HG02798 (cell line): ENCODE measurements at regions not wholly inside any gene's neighbourhood (a gene's known extent, or its start where the extent isn't known, plus 50 kb on each side); places are given as distances from the start of the nearest gene placed in this dataset.

Experiments
- ATAC-seq: cut with Tn5 transposase; IDR thresholded peaks from one replicate; pipeline ENCODE4 v1.9.1; 2021; ENCODE audit warnings: mild to moderate bottlenecking; ENCODE audit not compliant: unreplicated experiment, poor library complexity

GRCh38 chr5:6831678-6832671 is 118.7 kb downstream of the TENT4A start:
- no peak for ATAC-seq

- ATAC-seq: no peak
These were observed 119.8 kb downstream of the TENT4A start for GRCh38 chr5:6832994-6833393.

- ATAC-seq: no peak
These were observed 120.2 kb downstream of the TENT4A start for GRCh38 chr5:6833406-6833805.

- ATAC-seq: no peak
These were observed 123.9 kb downstream of the TENT4A start for GRCh38 chr5:6837095-6837494.

- no peak for ATAC-seq
These were observed 124.4 kb downstream of the TENT4A start for GRCh38 chr5:6837519-6838110.

- no peak for ATAC-seq
These were observed 125.5 kb downstream of the TENT4A start for GRCh38 chr5:6838736-6839135.

- ATAC-seq: no peak
These were observed 127.0 kb downstream of the TENT4A start for GRCh38 chr5:6840136-6840793.

GRCh38 chr5:6843335-6843734 is 130.1 kb downstream of the TENT4A start:
- no peak for ATAC-seq

GRCh38 chr5:6843821-6844220 is 130.6 kb downstream of the TENT4A start:
- no peak for ATAC-seq

GRCh38 chr5:6845856-6846255 is 132.6 kb downstream of the TENT4A start:
- no peak for ATAC-seq

- ATAC-seq: no peak
These were observed 134.6 kb downstream of the TENT4A start for GRCh38 chr5:6847870-6848269.

- no peak for ATAC-seq
These were observed 136.3 kb downstream of the TENT4A start for GRCh38 chr5:6849316-6850105.

GRCh38 chr5:6850106-6850432 is 136.8 kb downstream of the TENT4A start:
- ATAC-seq: no peak

- ATAC-seq: no peak
These were observed 143.4 kb downstream of the TENT4A start for GRCh38 chr5:6856653-6857052.

- ATAC-seq: no peak
These were observed 145.2 kb downstream of the TENT4A start for GRCh38 chr5:6858419-6858818.

GRCh38 chr5:6859023-6859422 is 145.8 kb downstream of the TENT4A start:
- no peak for ATAC-seq

- no peak for ATAC-seq
These were observed 146.9 kb downstream of the TENT4A start for GRCh38 chr5:6859951-6860638.

- no peak for ATAC-seq
These were observed 147.8 kb downstream of the TENT4A start for GRCh38 chr5:6861036-6861435.

GRCh38 chr5:6861667-6862066 is 148.4 kb downstream of the TENT4A start:
- no peak for ATAC-seq

GRCh38 chr5:6862306-6862705 is 149.1 kb downstream of the TENT4A start:
- ATAC-seq: no peak
